Keratinocyte (primary cell): ENCODE measurements at regions not wholly inside any gene's neighbourhood (a gene's known extent, or its start where the extent isn't known, plus 50 kb on each side); places are given as distances from the start of the nearest gene placed in this dataset.

Experiments used
- DNase-seq: peaks from one replicate; pipeline ENCODE4 v3.0.0-alpha.2; 2011; ENCODE audit warnings: low read depth, missing footprints, low spot score
- FAIRE-seq: peaks from 2 replicates; lab custom pipeline; 2011; peaks lifted over from hg19 to GRCh38; lab: Jason Lieb, UNC
- H2AFZ ChIP-seq: 2 replicates; pipeline ENCODE4 v1.6.0; 2012; ENCODE audit warnings: low read length, control low read depth, inconsistent platforms; ENCODE audit not compliant: control insufficient read depth
- H3K27ac ChIP-seq: 2 replicates; pipeline ENCODE4 v1.5.1; 2011; ENCODE audit warnings: low read length; ENCODE audit not compliant: control insufficient read depth, insufficient read depth
- H3K27me3 ChIP-seq: 3 replicates; pipeline ENCODE4 v1.6.0; 2011; ENCODE audit warnings: low read length; ENCODE audit not compliant: control insufficient read depth, insufficient read depth; ENCODE audit errors: extremely low read depth
- H3K36me3 ChIP-seq, 2 experiments: 2 replicates in 1 of 2; 3 replicates in 1 of 2; pipeline ENCODE4 v1.5.1; 2011; ENCODE audit warnings: low read length in 2 of 2, mild to moderate bottlenecking in 1 of 2; ENCODE audit not compliant: control insufficient read depth in 2 of 2, insufficient read depth in 2 of 2; ENCODE audit errors: extremely low read depth in 1 of 2
- H3K4me1 ChIP-seq: 3 replicates; pipeline ENCODE4 v1.5.1; 2011; ENCODE audit warnings: low read length; ENCODE audit not compliant: control insufficient read depth, insufficient read depth; ENCODE audit errors: extremely low read depth
- H3K4me2 ChIP-seq: 3 replicates; pipeline ENCODE4 v1.6.0; 2011; ENCODE audit warnings: low read depth, low read length; ENCODE audit not compliant: control insufficient read depth, insufficient read depth; ENCODE audit errors: extremely low read depth
- H3K4me3 ChIP-seq, 3 experiments: fragments of 200-600 bp in 1 of 3; sonication (generic) in 1 of 3; 2 replicates in 2 of 3; 3 replicates in 1 of 3; pipeline ENCODE4 v1.5.1; 2011 to 2016; ENCODE audit warnings: low read length in 3 of 3, mild to moderate bottlenecking in 3 of 3, control low read depth in 2 of 3, inconsistent platforms in 1 of 3, low read depth in 1 of 3, mixed read lengths in 1 of 3, mixed run types in 1 of 3, moderate library complexity in 1 of 3; ENCODE audit not compliant: control insufficient read depth in 2 of 3, insufficient read depth in 2 of 3; ENCODE audit errors: extremely low read depth in 1 of 3
- H3K79me2 ChIP-seq: 2 replicates; pipeline ENCODE4 v1.6.0; 2012; ENCODE audit warnings: low read length; ENCODE audit not compliant: control insufficient read depth, insufficient read depth
- H3K9ac ChIP-seq: 3 replicates; pipeline ENCODE4 v1.6.0; 2011; ENCODE audit warnings: low read length; ENCODE audit not compliant: control insufficient read depth, insufficient read depth; ENCODE audit errors: extremely low read depth
- H3K9me1 ChIP-seq: 3 replicates; pipeline ENCODE4 v1.6.0; 2011; ENCODE audit warnings: low read length; ENCODE audit not compliant: control insufficient read depth, insufficient read depth; ENCODE audit errors: extremely low read depth
- H3K9me3 ChIP-seq: 2 replicates; pipeline ENCODE4 v1.5.1; 2012; ENCODE audit warnings: low read depth, low read length; ENCODE audit not compliant: control insufficient read depth
- H4K20me1 ChIP-seq: 3 replicates; pipeline ENCODE4 v1.6.0; 2011; ENCODE audit warnings: low read length; ENCODE audit not compliant: control insufficient read depth, insufficient read depth; ENCODE audit errors: extremely low read depth
- EZH2 ChIP-seq: IDR thresholded peaks from one replicate; pipeline ENCODE4 v1.6.1; 2012; ENCODE audit warnings: inconsistent platforms, mild to moderate bottlenecking, low read length, moderate library complexity
- dilution Hi-C: fragments of 300-500 bp; cut with MboI; formaldehyde crosslinking; loops from one replicate; pipeline ENCODE4 v1.7.0; 2020; ENCODE audit warnings: low sequenced_read_pairs; ENCODE audit not compliant: extremely low pct_ligation_motif_present
- TF ChIP-seq, protein P1 (sequence below), 3 experiments: IDR thresholded peaks in 1 of 3; conservative IDR thresholded peaks in 1 of 3; optimal IDR thresholded peaks in 1 of 3; 2 replicates in 2 of 3; 3 replicates in 1 of 3; pipeline versions ENCODE3 to v1.5.1; 2011; ENCODE audit warnings: low read length in 3 of 3, mild to moderate bottlenecking in 3 of 3, moderate library complexity in 2 of 3, control low read depth in 1 of 3, inconsistent platforms in 1 of 3; ENCODE audit not compliant: insufficient read depth in 2 of 3; ENCODE audit errors: extremely low read depth in 1 of 3

DNA sequence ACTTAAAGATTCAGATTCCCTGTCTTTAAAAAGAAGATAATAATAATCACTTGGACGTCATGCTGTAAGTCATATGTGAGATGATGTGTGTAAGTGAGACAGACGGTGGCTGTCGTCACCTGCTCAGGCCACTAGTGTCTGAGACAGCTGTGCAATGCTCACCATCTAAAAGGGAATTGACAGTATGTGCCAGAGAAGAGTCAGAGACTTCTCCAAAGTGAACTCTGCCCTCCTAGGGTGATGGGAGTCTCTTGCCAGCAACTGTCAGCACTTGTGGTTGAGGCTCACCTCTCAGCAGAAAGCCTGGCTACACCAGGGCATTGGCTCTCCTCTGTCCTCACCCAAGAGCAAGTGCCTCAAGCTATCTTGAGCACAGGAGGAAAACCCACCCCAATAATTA lies 131.6 kb upstream of the DNAJC10 start:
- Histone ChIP-seq H3K27ac (no peak overlapping the region), H3K79me2 (no peaks in the 10 kb centered on the region), H4K20me1 (no peaks in the 10 kb centered on the region), H3K4me1 (no peaks in the 10 kb centered on the region), H2AFZ (no peak overlapping the region), H3K4me3 (no peak overlapping the region), H3K36me3 (no peaks in the 10 kb centered on the region), H3K9ac (no peak overlapping the region), H3K9me1 (no peaks in the 10 kb centered on the region), H3K4me2 (no peak overlapping the region), H3K9me3 (no peaks in the 10 kb centered on the region), H3K27me3 (no peaks in the 10 kb centered on the region)
- DNase-seq: no peak
- FAIRE-seq: no peak
- TF ChIP-seq, protein P1, sequence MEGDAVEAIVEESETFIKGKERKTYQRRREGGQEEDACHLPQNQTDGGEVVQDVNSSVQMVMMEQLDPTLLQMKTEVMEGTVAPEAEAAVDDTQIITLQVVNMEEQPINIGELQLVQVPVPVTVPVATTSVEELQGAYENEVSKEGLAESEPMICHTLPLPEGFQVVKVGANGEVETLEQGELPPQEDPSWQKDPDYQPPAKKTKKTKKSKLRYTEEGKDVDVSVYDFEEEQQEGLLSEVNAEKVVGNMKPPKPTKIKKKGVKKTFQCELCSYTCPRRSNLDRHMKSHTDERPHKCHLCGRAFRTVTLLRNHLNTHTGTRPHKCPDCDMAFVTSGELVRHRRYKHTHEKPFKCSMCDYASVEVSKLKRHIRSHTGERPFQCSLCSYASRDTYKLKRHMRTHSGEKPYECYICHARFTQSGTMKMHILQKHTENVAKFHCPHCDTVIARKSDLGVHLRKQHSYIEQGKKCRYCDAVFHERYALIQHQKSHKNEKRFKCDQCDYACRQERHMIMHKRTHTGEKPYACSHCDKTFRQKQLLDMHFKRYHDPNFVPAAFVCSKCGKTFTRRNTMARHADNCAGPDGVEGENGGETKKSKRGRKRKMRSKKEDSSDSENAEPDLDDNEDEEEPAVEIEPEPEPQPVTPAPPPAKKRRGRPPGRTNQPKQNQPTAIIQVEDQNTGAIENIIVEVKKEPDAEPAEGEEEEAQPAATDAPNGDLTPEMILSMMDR (optimal IDR thresholded peaks at IDR 0.05 in 1 of 3, IDR thresholded peaks at IDR 0.05 in 1 of 3, conservative IDR thresholded peaks at IDR 0.05 in 1 of 3; ENCODE audit: extremely low read depth in 1 of 3, insufficient read depth in 2 of 3, low read length in 3 of 3): no peak
- no peak for TF ChIP-seq EZH2
- dilution Hi-C loops: no loop called here

DNA sequence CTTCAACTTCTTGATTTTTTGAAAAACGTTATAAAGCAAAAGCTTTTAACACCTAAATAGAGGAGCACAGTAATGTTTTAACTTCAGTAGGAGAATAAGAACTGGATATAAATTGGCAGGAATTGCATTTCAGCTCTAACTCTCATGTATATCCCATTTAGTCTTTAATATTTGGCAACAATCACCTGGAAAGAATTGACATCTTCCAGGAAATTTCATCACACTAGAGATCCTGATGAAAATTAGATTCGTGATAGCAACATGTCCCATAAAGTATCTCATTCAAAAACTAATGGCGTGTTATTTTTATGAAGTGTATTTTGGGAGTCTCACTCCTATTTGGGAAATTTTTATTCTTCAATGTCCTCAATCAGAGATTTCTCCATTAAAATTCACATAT lies 131.1 kb upstream of the DNAJC10 start:
- DNase-seq: no peak
- Histone ChIP-seq H3K4me2 (no peak overlapping the region), H4K20me1 (no peaks in the 10 kb centered on the region), H3K4me1 (no peaks in the 10 kb centered on the region), H3K9me1 (no peaks in the 10 kb centered on the region), H3K27ac (no peak overlapping the region), H2AFZ (no peak overlapping the region), H3K79me2 (no peaks in the 10 kb centered on the region), H3K9me3 (no peaks in the 10 kb centered on the region), H3K4me3 (no peak overlapping the region), H3K36me3 (no peaks in the 10 kb centered on the region), H3K27me3 (no peaks in the 10 kb centered on the region), H3K9ac (no peak overlapping the region)
- dilution Hi-C loops: no loop called here
- TF ChIP-seq, protein P1 (optimal IDR thresholded peaks at IDR 0.05 in 1 of 3, IDR thresholded peaks at IDR 0.05 in 1 of 3, conservative IDR thresholded peaks at IDR 0.05 in 1 of 3; ENCODE audit: extremely low read depth in 1 of 3, insufficient read depth in 2 of 3, low read length in 3 of 3): no peak
- TF ChIP-seq EZH2: no peak
- no peak for FAIRE-seq
